Pancreas (tissue), 10 donors: ENCODE measurements at regions not wholly inside any gene's neighbourhood (a gene's known extent, or its start where the extent isn't known, plus 50 kb on each side); places are given as distances from the start of the nearest gene placed in this dataset.

Experiments
- ATAC-seq, 4 donors: fragments of 200-7000 bp; cut with Tn5 transposase; one replicate each; pipeline versions ENCODE4 v1.8.0 to v1.9.1; 2020; ENCODE audit warnings: mild to moderate bottlenecking in 4 of 4, moderate library complexity in 4 of 4
- DNase-seq, 6 donors: peaks; one replicate each; pipeline ENCODE4 v3.0.0-alpha.2; 2020
- FAIRE-seq: peaks from 2 replicates; lab custom pipeline; 2012; peaks lifted over from hg19 to GRCh38; lab: Jason Lieb, UNC
- H3K27ac ChIP-seq, 4 donors: fragments of 200-600 bp; sonication (generic); 1 replicate in 3 of 4; 2 replicates in 1 of 4; pipeline versions ENCODE4 v1.5.0 to v1.8.0; 2020
- H3K27me3 ChIP-seq, 4 donors: fragments of 200-600 bp; one replicate each; pipeline ENCODE4 v1.8.0; 2021
- H3K36me3 ChIP-seq, 3 donors: fragments of 200-600 bp; sonication (generic) in 1 of 3; one replicate each; pipeline versions ENCODE4 v1.5.0 to v1.8.0; 2020 to 2021
- H3K4me1 ChIP-seq, 3 donors: fragments of 200-600 bp; one replicate each; pipeline ENCODE4 v1.8.0; 2021
- H3K4me3 ChIP-seq, 4 donors: fragments of 200-600 bp; sonication (generic) in 2 of 4; one replicate each; pipeline versions ENCODE4 v1.5.0 to v1.8.0; 2020 to 2021
- H3K9me3 ChIP-seq, 4 donors: fragments of 200-600 bp; one replicate each; pipeline ENCODE4 v1.8.0; 2021
- CTCF ChIP-seq, 4 donors: fragments of 200-600 bp; sonication (generic) in 3 of 4; IDR thresholded peaks; one replicate each; pipeline versions ENCODE4 v1.5.0 to v1.8.0; 2021; ENCODE audit warnings: antibody characterized with exemption in 4 of 4
- WGBS, 2 donors: extraction: QIAGEN DNeasy Blood & Tissue Kit; methylation state at CpG; one replicate each; pipeline ENCODE4 v1.1.7; 2013; 5-methylcytosine and 5-hydroxymethylcytosine counted together
- intact Hi-C, 3 donors: fragments of 100-400 bp; cut with DNase I; formaldehyde crosslinking; loops; one replicate each; pipeline versions ENCODE4 v1.11.1 to v1.14.2; 2022
- donor health status: healthy with polysubstance abuse.
- donor health status: DM: no; HTN: no; CAD: no; lungs with moderate emphysema.
- donor health status: DM: no; HTN: no; CAD: no.
- donor health status: control.
- donor health status: control.
- donor health status: Bipolar disorder and iron deficiency.
- donor health status: DM: yes; HTN: yes; CAD: no.
- donor health status: DM: no; HTN: no; CAD: no.
- donor health status: DM: no; HTN: no; CAD: no.
- donor health status: DM: yes; HTN: yes; CAD: no.

DNA sequence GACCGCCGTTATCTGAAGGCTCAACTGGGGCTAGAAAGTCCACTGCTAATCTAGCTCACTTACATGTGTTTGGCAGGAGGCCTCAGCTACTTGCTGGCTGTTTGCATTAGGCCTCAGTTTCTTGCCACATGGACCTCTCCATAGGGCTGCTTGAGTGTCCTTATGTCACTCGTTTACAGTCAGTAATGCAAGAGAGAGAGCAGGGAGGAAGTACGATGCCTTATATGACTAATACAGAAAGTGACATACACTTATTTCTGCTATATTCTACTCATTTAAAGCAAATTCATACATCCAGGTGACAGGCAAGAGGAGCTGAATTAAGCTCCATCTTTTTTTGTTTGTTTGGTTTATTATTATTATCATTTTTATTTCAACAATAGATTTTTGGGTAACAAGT lies 179.6 kb downstream of the LURAP1L start:
- no peak overlapping the region for H3K4me3 ChIP-seq
- DNase-seq (no peak), ATAC-seq (no peak), FAIRE-seq (no peak)
- 90 to 93% methylated on average over 4 of the region's 4 CpGs for WGBS, 2 donors
- no peak overlapping the region for H3K27ac ChIP-seq
- H3K9me3 ChIP-seq, result no peaks in the 10 kb centered on the region
- no peaks in the 10 kb centered on the region for H3K4me1 ChIP-seq
- intact Hi-C loops, result no loop called here
- no peak for TF ChIP-seq CTCF (IDR thresholded peaks at IDR 0.05)
- H3K27me3 ChIP-seq, result no peaks in the 10 kb centered on the region
- no peaks in the 10 kb centered on the region for H3K36me3 ChIP-seq

DNA sequence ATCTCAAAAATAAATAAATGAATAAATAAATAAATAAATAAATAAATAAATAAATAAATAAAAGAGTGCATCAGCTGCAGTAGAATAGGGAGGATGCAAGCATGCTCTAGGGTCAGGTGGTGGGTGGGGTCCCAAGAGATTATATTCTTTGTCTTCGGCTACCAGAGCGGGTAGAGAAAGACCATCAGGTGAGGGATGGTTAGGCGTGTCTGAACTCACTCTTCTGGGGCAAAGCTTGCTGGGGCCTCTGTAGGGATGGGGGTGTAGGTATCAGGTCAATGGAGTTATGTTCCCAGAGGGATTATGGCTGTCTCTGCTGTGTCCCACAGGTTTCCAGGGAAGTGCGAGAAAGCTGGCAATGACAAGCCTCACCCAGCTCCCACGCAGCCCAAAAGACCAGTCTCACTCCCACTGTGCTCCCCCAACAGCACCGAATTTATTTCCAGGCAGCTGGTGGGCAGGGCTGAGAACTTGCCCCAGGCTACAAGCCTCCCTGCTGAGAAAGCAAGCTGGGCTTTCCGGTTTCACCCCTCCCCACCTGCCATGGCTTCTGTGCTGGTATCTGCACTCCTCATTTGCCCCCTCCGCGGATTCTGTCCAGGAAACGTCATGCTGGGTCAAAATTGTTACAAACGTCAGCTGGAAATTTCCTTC lies 180.8 kb downstream of the LURAP1L start:
- DNase-seq (no peak), FAIRE-seq (no peak), ATAC-seq (no peak)
- Histone ChIP-seq H3K27me3 (no peaks in the 10 kb centered on the region), H3K4me1 (no peaks in the 10 kb centered on the region), H3K36me3 (no peaks in the 10 kb centered on the region), H3K4me3 (no peak overlapping the region), H3K27ac (no peak overlapping the region), H3K9me3 (no peaks in the 10 kb centered on the region)
- no peak for TF ChIP-seq CTCF (IDR thresholded peaks at IDR 0.05)
- 72 to 77% methylated on average over 11 of the region's 11 CpGs for WGBS, 2 donors
- intact Hi-C loops, result no loop called here

GRCh38 chr9:12956261-12956660 lies 181.4 kb downstream of the LURAP1L start:
- H3K9me3 ChIP-seq, result no peaks in the 10 kb centered on the region
- no peak for TF ChIP-seq CTCF (IDR thresholded peaks at IDR 0.05)
- WGBS, 2 donors, result 33 to 44% methylated on average over 3 of the region's 3 CpGs
- intact Hi-C loops, result no loop called here
- DNase-seq (no peak), ATAC-seq (no peak), FAIRE-seq (no peak)
- no peak overlapping the region for H3K4me3 ChIP-seq
- no peaks in the 10 kb centered on the region for H3K36me3 ChIP-seq
- no peaks in the 10 kb centered on the region for H3K4me1 ChIP-seq
- no peak overlapping the region for H3K27ac ChIP-seq
- H3K27me3 ChIP-seq, result no peaks in the 10 kb centered on the region

DNA sequence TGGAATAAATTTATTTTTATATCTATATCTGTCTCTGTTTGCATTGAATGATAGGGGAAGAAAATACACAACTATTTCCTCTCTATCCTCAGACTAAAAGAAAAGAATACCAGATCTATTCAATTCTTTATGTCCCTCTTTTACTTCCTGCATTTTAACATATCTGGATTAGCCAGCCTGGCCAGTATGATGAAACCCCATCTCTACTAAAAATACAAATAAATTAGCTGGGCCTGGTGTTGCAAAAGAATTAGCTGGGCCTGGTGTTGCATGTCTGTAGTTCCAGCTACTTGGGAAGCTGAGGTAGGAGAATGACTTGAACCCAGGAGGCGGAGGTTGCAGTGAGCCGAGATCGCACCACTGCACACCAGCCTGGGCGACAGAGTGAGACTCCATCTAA lies 182.0 kb downstream of the LURAP1L start:
- ATAC-seq (no peak), FAIRE-seq (no peak), DNase-seq (no peak)
- no peak overlapping the region for H3K4me3 ChIP-seq
- H3K27ac ChIP-seq, result no peak overlapping the region
- H3K9me3 ChIP-seq, result no peaks in the 10 kb centered on the region
- intact Hi-C loops, result no loop called here
- H3K36me3 ChIP-seq, result no peaks in the 10 kb centered on the region
- TF ChIP-seq CTCF (IDR thresholded peaks at IDR 0.05), result no peak
- WGBS, 2 donors, result 86 to 98% methylated on average over 4 of the region's 4 CpGs
- H3K4me1 ChIP-seq, result no peaks in the 10 kb centered on the region
- H3K27me3 ChIP-seq, result no peaks in the 10 kb centered on the region

- DNase-seq (no peak), ATAC-seq (no peak), FAIRE-seq (no peak)
- TF ChIP-seq CTCF (IDR thresholded peaks at IDR 0.05), result no peak
- no peaks in the 10 kb centered on the region for H3K36me3 ChIP-seq
- no peak overlapping the region for H3K4me3 ChIP-seq
- H3K4me1 ChIP-seq, result no peaks in the 10 kb centered on the region
- H3K9me3 ChIP-seq, result no peaks in the 10 kb centered on the region
- H3K27ac ChIP-seq, result no peak overlapping the region
- no peaks in the 10 kb centered on the region for H3K27me3 ChIP-seq
- WGBS, 2 donors, result 87 to 97% methylated on average over 3 of the region's 3 CpGs
- intact Hi-C loops, result no loop called here
These were observed 183.5 kb downstream of the LURAP1L start for GRCh38 chr9:12958279-12958678.
